ENCODE measurements at regions not wholly inside any gene's neighbourhood (a gene's known extent, or its start where the extent isn't known, plus 50 kb on each side); places are given as distances from the start of the nearest gene placed in this dataset.
"Not testable (repeated sequence)": the region's sequence is repeated elsewhere in the genome, so short reads cannot be mapped to it uniquely, and the experiment has no call there.

DNA sequence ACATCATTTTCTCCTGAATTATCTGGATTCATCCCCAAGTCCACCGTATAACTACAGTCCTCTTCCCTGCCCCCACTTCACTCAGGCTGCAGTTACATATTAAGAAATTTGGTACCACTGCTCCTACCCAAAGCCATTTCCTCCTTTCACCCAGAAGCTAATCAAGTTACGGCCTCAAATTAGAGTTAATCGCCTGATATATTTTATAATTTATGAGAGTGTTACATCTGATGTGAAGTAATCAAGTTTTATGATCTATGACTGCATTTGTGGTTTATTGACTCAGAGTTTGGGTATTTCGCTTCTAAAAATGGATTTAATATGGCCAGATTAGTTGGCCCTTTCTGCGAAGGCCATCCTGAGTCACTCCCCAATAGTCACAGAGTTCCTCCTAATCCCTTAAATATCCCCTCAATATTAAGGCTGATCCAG is 223.6 kb upstream of the KIF2A start:
- no peak for DNase-seq

DNA sequence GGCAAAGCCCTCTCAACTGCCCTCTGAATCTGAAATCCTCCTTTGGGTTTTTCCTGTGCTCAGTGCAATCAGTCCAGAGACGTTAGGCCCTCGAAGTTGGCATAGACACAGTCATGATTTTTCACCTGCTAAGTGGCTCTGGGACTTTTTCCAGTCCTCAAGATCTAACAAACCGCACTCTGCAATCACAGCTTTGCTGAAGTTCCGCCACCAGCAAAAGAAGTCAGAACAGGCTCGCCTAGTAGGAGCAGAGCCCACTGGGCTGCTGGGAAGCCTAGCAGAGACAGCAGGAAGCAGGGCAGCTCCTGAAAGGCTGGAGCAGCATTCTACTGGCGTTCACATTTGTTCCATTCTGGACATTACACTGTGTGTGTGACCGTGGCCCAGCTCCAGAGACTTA is 222.8 kb upstream of the KIF2A start:
- DNase-seq: peak in 8 of 58 donors; percentile 0 to 6 (median 4)

- DNase-seq: no peak
Measured at GRCh38 chr5:62083661-62084060, 222.3 kb upstream of the KIF2A start.

DNA sequence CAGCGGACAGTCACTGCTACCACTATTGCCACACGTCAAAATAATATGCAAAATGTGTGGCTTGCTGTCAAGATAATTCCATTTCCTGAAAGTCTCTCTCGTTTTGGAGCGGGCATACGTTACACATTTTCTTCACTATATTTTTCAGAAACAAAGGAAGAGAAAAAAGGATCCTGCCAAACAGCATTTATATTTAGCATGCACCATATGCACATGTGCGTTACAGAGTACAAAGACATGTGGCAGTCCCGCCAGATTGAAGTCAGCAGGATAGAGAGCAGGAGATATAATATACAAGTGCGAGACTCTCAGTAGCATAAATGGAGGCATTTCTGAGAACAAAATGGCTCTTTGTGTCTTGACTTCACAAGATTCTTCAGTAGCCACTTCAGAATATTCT is 221.6 kb upstream of the KIF2A start:
- DNase-seq: peak in 16 of 58 donors; percentile 1 to 37 (median 10)

- DNase-seq: no peak
Measured at GRCh38 chr5:62090953-62091352, 215.1 kb upstream of the KIF2A start.

DNA sequence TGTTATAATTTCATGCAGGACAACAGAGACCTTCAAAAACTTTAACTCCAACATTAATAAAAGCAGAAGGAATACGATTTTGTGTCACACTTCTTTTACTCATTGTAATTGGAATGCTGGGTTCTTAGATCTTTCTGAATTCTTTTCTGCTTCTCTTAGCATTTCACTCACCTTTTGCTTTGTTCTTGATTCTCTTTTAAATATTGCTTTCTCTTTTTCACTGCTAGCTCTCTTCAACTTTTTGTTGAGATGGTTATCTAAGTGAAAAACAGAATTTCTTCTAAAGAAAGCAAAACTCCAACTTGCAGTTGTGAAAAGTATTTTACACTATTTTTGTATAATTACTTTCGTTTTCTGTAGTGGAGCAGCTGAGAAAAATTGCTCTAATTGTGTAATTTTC is 212.6 kb upstream of the KIF2A start:
- no peak for DNase-seq

DNA sequence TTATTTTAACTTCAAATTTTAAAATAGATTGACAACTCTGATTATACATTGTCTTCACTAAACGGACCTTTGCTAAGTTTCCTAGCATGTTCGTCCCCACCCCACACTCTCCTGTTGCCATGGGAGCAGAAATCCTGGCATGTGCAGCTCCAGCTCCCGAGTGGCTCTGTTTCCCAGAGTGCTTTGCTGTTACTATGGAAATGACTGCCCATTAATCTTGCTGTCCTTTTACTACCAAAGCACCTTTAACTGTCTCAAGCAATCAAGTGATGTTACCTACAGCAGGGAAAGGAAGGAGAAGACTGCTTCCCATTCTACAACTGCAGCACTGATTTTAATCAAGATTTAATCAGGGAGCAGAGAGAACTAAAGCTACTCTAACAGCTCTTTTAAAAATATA is 212.0 kb upstream of the KIF2A start:
- peak in 48 of 58 donors; percentile 5 to 77 (median 28) for DNase-seq

DNA sequence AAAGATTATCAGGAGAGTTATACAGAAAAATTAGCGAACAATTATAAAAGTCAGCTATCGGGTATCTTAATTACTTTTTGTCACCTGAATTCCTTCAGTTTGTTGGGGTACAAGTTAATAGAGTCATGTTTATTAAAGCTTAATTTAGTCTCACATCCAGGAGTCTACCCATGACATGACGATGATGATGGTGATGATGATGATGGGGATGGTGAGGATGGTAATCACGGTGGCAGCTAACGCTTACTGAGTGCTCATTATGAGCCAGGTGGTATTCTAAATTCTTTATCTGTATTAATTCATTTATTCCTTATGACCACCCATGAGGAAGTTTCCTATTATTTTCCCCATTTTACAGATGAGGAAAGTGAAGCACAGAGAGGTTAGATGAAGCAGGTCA is 208.6 kb upstream of the KIF2A start:
- DNase-seq: no peak

DNA sequence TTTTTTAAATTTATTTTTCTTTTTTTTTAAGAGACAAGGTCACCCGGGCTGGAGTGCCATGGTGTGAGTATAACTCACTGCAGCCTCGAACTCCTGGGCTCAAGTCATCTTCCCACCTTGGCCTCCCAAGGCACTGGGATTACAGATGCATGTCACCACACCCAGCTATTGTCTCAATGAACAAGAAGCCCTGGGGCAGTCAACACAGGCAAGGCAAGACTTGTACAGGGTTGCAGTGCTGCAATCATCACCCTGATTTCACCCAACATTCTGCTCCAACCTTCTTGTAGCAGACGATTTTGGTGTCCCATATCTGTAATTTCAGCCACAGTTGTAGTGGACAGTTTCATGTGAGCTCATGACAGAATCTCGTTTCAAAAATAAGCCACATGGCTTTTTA is 205.8 kb upstream of the KIF2A start:
- DNase-seq: no peak

- DNase-seq: not testable (repeated sequence)
Measured at GRCh38 chr5:62103863-62104262, 202.1 kb upstream of the KIF2A start.

GRCh38 chr5:62111428-62111827 is 194.6 kb upstream of the KIF2A start:
- no peak for DNase-seq

- no peak for DNase-seq
Measured at GRCh38 chr5:62112689-62113228, 193.2 kb upstream of the KIF2A start.

- no peak for DNase-seq
Measured at GRCh38 chr5:62115014-62115413, 191.0 kb upstream of the KIF2A start.

DNA sequence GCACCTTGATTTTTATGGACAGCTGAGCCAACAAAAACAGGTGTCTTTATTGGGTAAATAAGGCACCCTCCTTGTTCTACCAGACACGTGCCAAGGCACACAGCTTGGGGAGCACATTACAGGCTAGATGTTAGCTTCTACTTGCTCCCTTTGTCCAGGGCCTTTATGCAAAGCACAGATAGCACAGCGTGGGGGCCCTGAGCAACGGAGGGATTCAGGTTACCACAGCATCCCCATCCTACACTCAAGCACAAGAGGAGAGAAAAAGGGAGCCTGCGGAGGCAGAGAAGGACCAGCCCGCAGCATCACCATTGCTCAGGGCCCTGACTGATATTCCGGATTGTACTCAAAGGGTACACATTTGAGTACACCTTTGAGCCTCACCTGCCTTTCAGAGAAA is 181.7 kb upstream of the KIF2A start:
- DNase-seq: no peak

DNA sequence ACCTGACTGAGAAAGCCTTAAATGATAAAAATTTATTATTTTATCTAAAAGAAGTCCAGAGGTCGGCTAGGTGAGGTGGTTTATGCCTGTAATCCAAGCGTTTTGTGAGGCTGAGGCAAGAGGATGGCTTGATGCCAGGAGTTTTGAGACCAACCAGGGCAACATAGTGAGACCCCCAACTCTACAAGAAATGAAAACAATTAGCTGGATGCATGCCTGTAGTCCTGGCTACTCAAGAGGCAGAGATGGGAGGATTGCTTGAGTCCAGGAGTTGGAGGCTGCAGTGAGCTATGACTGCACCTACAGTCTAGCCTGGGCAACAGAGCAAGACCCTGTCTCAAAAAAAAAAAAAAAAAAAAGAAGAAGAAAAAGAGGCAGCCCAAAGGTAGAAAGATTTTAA is 179.9 kb upstream of the KIF2A start:
- DNase-seq: no peak

- no peak for DNase-seq
Measured at GRCh38 chr5:62127098-62127736, 178.8 kb upstream of the KIF2A start.

- DNase-seq: no peak
Measured at GRCh38 chr5:62130107-62130506, 175.9 kb upstream of the KIF2A start.

DNA sequence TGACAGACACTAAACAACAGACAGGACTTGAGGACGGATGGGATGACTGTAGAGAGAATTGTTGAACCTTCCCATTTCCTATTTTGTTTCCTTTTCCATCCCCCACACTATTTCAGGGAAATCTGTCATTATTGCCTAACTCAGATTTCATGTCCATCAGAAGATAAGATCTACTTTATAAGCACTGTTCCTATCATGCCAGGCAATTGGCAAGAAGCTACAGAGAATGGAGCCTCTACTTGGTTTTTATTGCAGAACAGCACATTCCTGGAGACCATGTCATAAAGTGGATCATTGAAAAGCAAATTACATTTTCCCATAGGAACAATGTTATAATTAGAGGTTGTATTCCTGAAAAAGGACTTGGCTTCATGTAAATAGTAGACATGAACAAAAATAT is 173.7 kb upstream of the KIF2A start:
- no peak for DNase-seq

- no peak for DNase-seq
Measured at GRCh38 chr5:62133426-62133825, 172.6 kb upstream of the KIF2A start.

GRCh38 chr5:62134811-62135210 is 171.2 kb upstream of the KIF2A start:
- DNase-seq: no peak

DNA sequence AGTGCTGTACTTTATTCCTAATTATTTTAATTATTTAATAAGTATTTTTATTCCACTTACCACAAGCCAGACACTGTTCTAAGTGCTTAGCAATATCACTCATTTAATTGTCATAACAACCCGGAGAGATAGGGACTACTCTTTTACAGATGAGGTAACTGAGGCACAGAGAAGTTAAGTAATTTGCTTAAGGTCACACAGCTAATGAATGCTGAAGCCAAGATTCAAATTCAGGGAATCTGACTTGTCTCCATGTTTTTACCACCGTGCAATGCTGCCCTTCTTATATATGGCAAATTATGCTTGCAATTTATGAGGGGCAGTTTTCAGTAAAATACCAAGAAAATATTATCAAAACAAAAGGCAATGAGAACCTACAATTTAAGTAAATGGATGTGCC is 168.4 kb upstream of the KIF2A start:
- DNase-seq: no peak

GRCh38 chr5:62138607-62139006 is 167.4 kb upstream of the KIF2A start:
- no peak for DNase-seq

DNA sequence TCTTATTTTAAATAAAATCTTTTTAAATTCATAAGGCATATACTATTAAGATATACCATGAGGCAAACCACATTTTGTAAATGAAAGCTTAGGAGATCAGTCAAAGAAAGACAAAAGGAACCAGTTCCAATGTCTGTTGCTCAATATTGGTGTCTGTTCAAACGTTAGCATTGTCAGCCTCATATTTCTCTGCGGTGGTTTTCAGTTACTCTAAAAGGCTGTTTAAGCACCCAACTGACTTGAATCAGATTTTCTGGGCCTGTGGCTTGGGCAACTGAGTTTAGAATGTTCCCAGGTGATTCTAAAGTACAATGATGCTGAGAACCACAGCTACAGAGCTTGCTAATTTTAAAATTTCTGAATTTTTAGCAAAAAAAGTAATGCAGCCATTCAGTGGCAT is 166.3 kb upstream of the KIF2A start:
- no peak for DNase-seq

DNA sequence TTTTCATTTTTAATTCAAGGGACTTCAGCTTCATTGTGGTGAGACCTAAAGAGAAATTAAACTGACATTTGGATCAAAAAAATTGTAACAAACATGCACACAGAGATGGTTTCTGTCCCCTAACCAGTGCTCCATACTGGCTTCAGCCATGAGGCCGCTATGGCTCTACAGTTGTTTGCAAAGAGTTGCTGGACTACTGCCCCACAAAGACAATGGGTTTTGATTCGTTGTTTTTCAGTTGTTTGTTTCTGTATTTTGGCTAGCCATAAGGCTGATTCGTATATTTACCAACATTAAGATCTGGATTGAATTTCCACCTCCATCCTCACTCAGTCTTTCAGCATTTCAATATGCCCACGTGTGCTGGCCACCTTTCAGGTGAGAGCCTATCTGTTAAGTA is 163.7 kb upstream of the KIF2A start:
- peak in 1 of 58 donors; percentile 3 for DNase-seq
